GM23248 (cell line): ENCODE measurements at regions not wholly inside any gene's neighbourhood (a gene's known extent, or its start where the extent isn't known, plus 50 kb on each side); places are given as distances from the start of the nearest gene placed in this dataset.
"Not testable (repeated sequence)": the region's sequence is repeated elsewhere in the genome, so short reads cannot be mapped to it uniquely, and the experiment has no call there.

Experiments
- DNase-seq: peaks from one replicate; pipeline ENCODE4 v3.0.0-alpha.2; 2015
- H2AFZ ChIP-seq: fragments of 200-600 bp; sonication (generic); 2 replicates; pipeline ENCODE4 v1.6.1; 2016; ENCODE audit warnings: antibody characterized with exemption
- H3F3A ChIP-seq: fragments of 200-600 bp; sonication (generic); 2 replicates; pipeline ENCODE4 v1.6.1; 2016; ENCODE audit warnings: mild to moderate bottlenecking, antibody characterized with exemption, mixed run types; ENCODE audit not compliant: insufficient read depth
- H3K27ac ChIP-seq: fragments of 200-600 bp; sonication (generic); 2 replicates; pipeline ENCODE4 v1.5.1; 2016; ENCODE audit warnings: mild to moderate bottlenecking
- H3K27me3 ChIP-seq: fragments of 200-600 bp; sonication (generic); replicated peaks from 2 replicates; pipeline ENCODE4 v1.6.1; 2016; ENCODE audit warnings: mild to moderate bottlenecking; ENCODE audit not compliant: insufficient read depth
- H3K36me3 ChIP-seq: fragments of 200-600 bp; sonication (generic); 2 replicates; pipeline ENCODE4 v1.6.1; 2016; ENCODE audit warnings: low read depth, mild to moderate bottlenecking
- H3K4me1 ChIP-seq: fragments of 200-600 bp; sonication (generic); 2 replicates; pipeline ENCODE4 v1.6.1; 2016; ENCODE audit warnings: mild to moderate bottlenecking; ENCODE audit not compliant: insufficient read depth
- H3K4me2 ChIP-seq: fragments of 200-600 bp; sonication (generic); one replicate; pipeline ENCODE4 v1.6.1; 2016; ENCODE audit warnings: mild to moderate bottlenecking; ENCODE audit not compliant: unreplicated experiment
- H3K4me3 ChIP-seq: fragments of 200-600 bp; sonication (generic); 2 replicates; pipeline ENCODE4 v1.5.1; 2016; ENCODE audit warnings: mild to moderate bottlenecking
- H3K79me2 ChIP-seq: fragments of 200-600 bp; sonication (generic); 2 replicates; pipeline ENCODE4 v1.6.1; 2016; ENCODE audit warnings: mild to moderate bottlenecking; ENCODE audit not compliant: insufficient read depth
- H3K9ac ChIP-seq: fragments of 200-600 bp; sonication (generic); 2 replicates; pipeline ENCODE4 v1.6.1; 2016; ENCODE audit warnings: mild to moderate bottlenecking
- H3K9me2 ChIP-seq: fragments of 200-600 bp; sonication (generic); 2 replicates; pipeline ENCODE4 v1.6.1; 2016; ENCODE audit warnings: mixed run types, mild to moderate bottlenecking, moderate library complexity; ENCODE audit not compliant: insufficient read depth
- H3K9me3 ChIP-seq: fragments of 200-600 bp; sonication (generic); one replicate; pipeline ENCODE4 v1.6.1; 2017; ENCODE audit warnings: low read depth
- H4K20me1 ChIP-seq: fragments of 200-600 bp; sonication (generic); 2 replicates; pipeline ENCODE4 v1.6.0; 2016; ENCODE audit not compliant: insufficient read depth
- EZH2 ChIP-seq: fragments of 200-600 bp; sonication (generic); IDR thresholded peaks from 2 replicates; pipeline ENCODE4 v1.6.1; 2018; ENCODE audit warnings: antibody characterized with exemption, mild to moderate bottlenecking; ENCODE audit not compliant: insufficient read depth, poor library complexity, severe bottlenecking
- EZH2phosphoT487 ChIP-seq: fragments of 200-600 bp; sonication (generic); IDR thresholded peaks from 2 replicates; pipeline ENCODE4 v1.6.1; 2018; ENCODE audit warnings: antibody characterized with exemption, moderate library complexity, mild to moderate bottlenecking, low read depth; ENCODE audit not compliant: insufficient read depth
- WGBS, 2 experiments: methylation state at CpG; one replicate each; pipeline ENCODE4 v1.1.6; 2015 to 2017; ENCODE audit warnings: low lambda C conversion rate in 2 of 2, low coverage in 1 of 2; ENCODE audit errors: missing lambda C conversion rate in 2 of 2; 5-methylcytosine and 5-hydroxymethylcytosine counted together
- in situ Hi-C: fragments of 300-500 bp; cut with MboI; formaldehyde crosslinking; loops from 2 replicates; pipeline ENCODE4 v1.15.0; 2020

- TF ChIP-seq EZH2 (no peak), EZH2phosphoT487 (no peak)
- 93 to 96% methylated on average over 9 of the region's 9 CpGs for WGBS, 2 experiments
- H3K9ac ChIP-seq = no peak overlapping the region
- peaks cover 9% of the 10 kb centered on the region for H3F3A ChIP-seq
- no peaks in the 10 kb centered on the region for H4K20me1 ChIP-seq
- H3K9me3 ChIP-seq = no peaks in the 10 kb centered on the region
- no peaks in the 10 kb centered on the region for H3K79me2 ChIP-seq
- no peak overlapping the region for H2AFZ ChIP-seq
- H3K27ac ChIP-seq = no peak overlapping the region
- no peak overlapping the region for H3K4me3 ChIP-seq
- H3K4me2 ChIP-seq = no peak overlapping the region
- no peaks in the 10 kb centered on the region for H3K36me3 ChIP-seq
- no peaks in the 10 kb centered on the region for H3K9me2 ChIP-seq
- in situ Hi-C loops = no loop called here
- peaks cover 8% of the 10 kb centered on the region for H3K4me1 ChIP-seq
- no peaks in the 10 kb centered on the region for H3K27me3 ChIP-seq
- no peak for DNase-seq
Observed at GRCh38 chr1:232421143-232421796, 208.7 kb downstream of the SIPA1L2 start.

- Histone ChIP-seq H2AFZ (no peak overlapping the region), H3K9me3 (no peaks in the 10 kb centered on the region), H3F3A (peaks cover 9% of the 10 kb centered on the region), H3K4me1 (peaks cover 8% of the 10 kb centered on the region), H4K20me1 (no peaks in the 10 kb centered on the region), H3K9me2 (no peaks in the 10 kb centered on the region), H3K9ac (no peak overlapping the region), H3K79me2 (no peaks in the 10 kb centered on the region), H3K27me3 (no peaks in the 10 kb centered on the region), H3K4me3 (no peak overlapping the region), H3K36me3 (no peaks in the 10 kb centered on the region), H3K4me2 (no peak overlapping the region), H3K27ac (no peak overlapping the region)
- no peak for DNase-seq
- WGBS, 2 experiments = 90 to 95% methylated on average over 10 of the region's 10 CpGs
- in situ Hi-C loops = no loop called here
- TF ChIP-seq EZH2phosphoT487 = no peak
- no peak for TF ChIP-seq EZH2
Observed at GRCh38 chr1:232417636-232418248, 212.2 kb downstream of the SIPA1L2 start.

- Histone ChIP-seq H3K36me3 (no peaks in the 10 kb centered on the region), H3F3A (no peaks in the 10 kb centered on the region), H3K4me2 (no peak overlapping the region), H3K9me2 (no peaks in the 10 kb centered on the region), H3K4me3 (no peak overlapping the region), H2AFZ (no peak overlapping the region), H4K20me1 (no peaks in the 10 kb centered on the region), H3K9ac (no peak overlapping the region), H3K9me3 (no peaks in the 10 kb centered on the region), H3K4me1 (no peaks in the 10 kb centered on the region; the same call in 1 of the 2 replicates), H3K79me2 (no peaks in the 10 kb centered on the region), H3K27me3 (no peaks in the 10 kb centered on the region), H3K27ac (no peak overlapping the region)
- no peak for TF ChIP-seq EZH2
- TF ChIP-seq EZH2phosphoT487 = no peak
- in situ Hi-C loops = no loop called here
- 58 to 64% methylated on average over 8 of the region's 8 CpGs for WGBS, 2 experiments
- peak; percentile 24 for DNase-seq
Observed at GRCh38 chr1:232416026-232416568, 213.8 kb downstream of the SIPA1L2 start.

- H3F3A ChIP-seq, H4K20me1 ChIP-seq, H3K9ac ChIP-seq, H3K4me1 ChIP-seq, H3K4me3 ChIP-seq, H3K9me3 ChIP-seq, H3K4me2 ChIP-seq, H3K27me3 ChIP-seq, H3K9me2 ChIP-seq, H3K36me3 ChIP-seq, in situ Hi-C loops, H2AFZ ChIP-seq, H3K27ac ChIP-seq, DNase-seq, H3K79me2 ChIP-seq: not testable (repeated sequence)
- WGBS, 2 experiments = 71 to 74% methylated on average over 8 to 10 of the region's 10 CpGs
Observed at GRCh38 chr1:232415481-232415880, 214.5 kb downstream of the SIPA1L2 start.

- Histone ChIP-seq H3K9me3 (peaks cover 6% of the 10 kb centered on the region), H3K27me3 (no peaks in the 10 kb centered on the region), H3K27ac (no peak overlapping the region), H3K4me3 (no peak overlapping the region), H3F3A (no peaks in the 10 kb centered on the region), H3K9me2 (no peaks in the 10 kb centered on the region), H3K9ac (no peak overlapping the region), H2AFZ (no peak overlapping the region), H4K20me1 (no peaks in the 10 kb centered on the region), H3K4me2 (no peak overlapping the region), H3K4me1 (no peaks in the 10 kb centered on the region; the same call in 1 of the 2 replicates), H3K36me3 (no peaks in the 10 kb centered on the region), H3K79me2 (no peaks in the 10 kb centered on the region)
- in situ Hi-C loops = no loop called here
- WGBS, 2 experiments = 97 to 98% methylated on average over 7 of the region's 7 CpGs
- TF ChIP-seq EZH2phosphoT487 (no peak), EZH2 (no peak)
- DNase-seq = no peak
Observed at GRCh38 chr1:232414100-232414499, 215.8 kb downstream of the SIPA1L2 start.
